GM12873 (cell line): ENCODE measurements at regions not wholly inside any gene's neighbourhood (a gene's known extent, or its start where the extent isn't known, plus 50 kb on each side); places are given as distances from the start of the nearest gene placed in this dataset.

Source experiments
- CTCF ChIP-seq: IDR thresholded peaks from 2 replicates; pipeline ENCODE4 v1.5.1; 2012; ENCODE audit warnings: low read depth, mild to moderate bottlenecking, moderate library complexity, low read length, control low read depth; ENCODE audit not compliant: insufficient read depth; ENCODE audit errors: missing control alignments

GRCh38 chr1:220451532-220451931 lies 76.4 kb upstream of the MARK1 start:
- no peak for TF ChIP-seq CTCF

GRCh38 chr1:220450927-220451326 lies 77.0 kb upstream of the MARK1 start:
- TF ChIP-seq CTCF = no peak

GRCh38 chr1:220448217-220448616 lies 79.7 kb upstream of the MARK1 start:
- TF ChIP-seq CTCF = no peak

- no peak for TF ChIP-seq CTCF
Observed at GRCh38 chr1:220441211-220441610, 86.7 kb upstream of the MARK1 start.

- TF ChIP-seq CTCF = no peak
Observed at GRCh38 chr1:220438741-220439140, 89.2 kb upstream of the MARK1 start.

GRCh38 chr1:220432408-220432807 lies 95.5 kb upstream of the MARK1 start:
- no peak for TF ChIP-seq CTCF

- no peak for TF ChIP-seq CTCF
Observed at GRCh38 chr1:220431554-220432239, 96.2 kb upstream of the MARK1 start.
